Liver (tissue), 8 donors: ENCODE measurements at regions not wholly inside any gene's neighbourhood (a gene's known extent, or its start where the extent isn't known, plus 50 kb on each side); places are given as distances from the start of the nearest gene placed in this dataset.
"Not testable (repeated sequence)": the region's sequence is repeated elsewhere in the genome, so short reads cannot be mapped to it uniquely, and the experiment has no call there.

Experiments used
- DNase-seq: peaks from one replicate; pipeline ENCODE4 v3.0.0-alpha.2; 2017; ENCODE audit warnings: low spot score
- H3K27ac ChIP-seq, 2 donors: one replicate each; pipeline ENCODE4 v1.7.0; 2013; ENCODE audit warnings: inconsistent platforms in 2 of 2, low read length in 2 of 2, control low read depth in 1 of 2, low read depth in 1 of 2, mild to moderate bottlenecking in 1 of 2
- H3K27me3 ChIP-seq, 4 donors: one replicate each; pipeline versions ENCODE4 v1.6.1 to v1.7.0; 2013; ENCODE audit warnings: low read length in 3 of 4, inconsistent platforms in 1 of 4, mild to moderate bottlenecking in 1 of 4, moderate library complexity in 1 of 4; ENCODE audit not compliant: control insufficient read depth in 4 of 4, insufficient read depth in 4 of 4
- H3K36me3 ChIP-seq, 4 donors: one replicate each; pipeline versions ENCODE4 v1.6.1 to v1.7.0; 2013; ENCODE audit warnings: low read length in 3 of 4, mild to moderate bottlenecking in 3 of 4, low read depth in 1 of 4, moderate library complexity in 1 of 4; ENCODE audit not compliant: control insufficient read depth in 4 of 4, insufficient read depth in 3 of 4
- H3K4me1 ChIP-seq, 4 donors: one replicate each; pipeline versions ENCODE4 v1.6.1 to v1.7.0; 2013; ENCODE audit warnings: low read length in 3 of 4, mild to moderate bottlenecking in 3 of 4, moderate library complexity in 1 of 4; ENCODE audit not compliant: control insufficient read depth in 4 of 4, insufficient read depth in 4 of 4
- H3K4me3 ChIP-seq, 3 donors: one replicate each; pipeline versions ENCODE4 v1.6.1 to v1.7.0; 2013; ENCODE audit warnings: low read length in 3 of 3, control low read depth in 1 of 3, low read depth in 1 of 3, mild to moderate bottlenecking in 1 of 3
- H3K9ac ChIP-seq, 2 donors: one replicate each; pipeline ENCODE4 v1.7.0; 2013; ENCODE audit warnings: low read length in 2 of 2, mild to moderate bottlenecking in 2 of 2, moderate library complexity in 2 of 2, control low read depth in 1 of 2, low read depth in 1 of 2
- H3K9me3 ChIP-seq, 4 donors: one replicate each; pipeline versions ENCODE4 v1.6.1 to v1.7.0; 2013; ENCODE audit warnings: low read length in 3 of 4; ENCODE audit not compliant: control insufficient read depth in 4 of 4
- EGR1 ChIP-seq, 2 donors: IDR thresholded peaks; 2 replicates each; pipeline ENCODE4 v1.6.1; 2016 to 2018; ENCODE audit warnings: antibody characterized with exemption in 2 of 2, low read depth in 2 of 2
- FOXA1 ChIP-seq: IDR thresholded peaks from 2 replicates; pipeline ENCODE4 v1.6.1; 2016; ENCODE audit warnings: antibody characterized with exemption
- FOXA2 ChIP-seq: IDR thresholded peaks from 2 replicates; pipeline ENCODE4 v1.6.1; 2016; ENCODE audit warnings: antibody characterized with exemption
- HNF4A ChIP-seq, 2 donors: conservative IDR thresholded peaks; 2 replicates each; pipeline ENCODE4 v1.6.1; 2016; ENCODE audit warnings: antibody characterized with exemption in 2 of 2, mild to moderate bottlenecking in 2 of 2
- HNF4G ChIP-seq: IDR thresholded peaks from 2 replicates; pipeline ENCODE4 v1.6.1; 2016; ENCODE audit warnings: antibody characterized with exemption
- RAD21 ChIP-seq, 2 donors: IDR thresholded peaks; 2 replicates each; pipeline ENCODE4 v1.6.1; 2016; ENCODE audit warnings: antibody characterized with exemption in 2 of 2, mild to moderate bottlenecking in 2 of 2
- RXRA ChIP-seq, 2 donors: IDR thresholded peaks; 2 replicates each; pipeline ENCODE4 v1.6.1; 2017 to 2018; ENCODE audit warnings: antibody characterized with exemption in 2 of 2, mild to moderate bottlenecking in 1 of 2
- SP1 ChIP-seq: IDR thresholded peaks from 2 replicates; pipeline ENCODE4 v1.6.1; 2018; ENCODE audit warnings: antibody characterized with exemption, mild to moderate bottlenecking
- TAF1 ChIP-seq: conservative IDR thresholded peaks from 2 replicates; pipeline ENCODE4 v1.6.1; 2016; ENCODE audit warnings: antibody characterized with exemption, mild to moderate bottlenecking
- YY1 ChIP-seq: IDR thresholded peaks from 2 replicates; pipeline ENCODE4 v1.6.1; 2016; ENCODE audit warnings: antibody characterized with exemption, mild to moderate bottlenecking
- WGBS: extraction: QIAGEN DNeasy Blood & Tissue Kit; methylation state at CpG from one replicate; pipeline ENCODE4 v1.1.7; 2013; 5-methylcytosine and 5-hydroxymethylcytosine counted together
- TF ChIP-seq, protein P1 (sequence below): IDR thresholded peaks from 2 replicates; pipeline ENCODE4 v1.6.1; 2016; ENCODE audit warnings: antibody characterized with exemption
- TF ChIP-seq, protein P2 (sequence below): fragments of 150-350 bp; IDR thresholded peaks from 2 replicates; pipeline ENCODE4 v1.5.1; 2017; ENCODE audit warnings: improper control_type of control experiment, low read depth, low read length; ENCODE audit not compliant: missing input control
- TF ChIP-seq, protein P3 (sequence below): IDR thresholded peaks from 2 replicates; pipeline ENCODE4 v1.6.1; 2016; ENCODE audit warnings: antibody characterized with exemption
- donor health status: healthy.
- donor health status: healthy.
- donor health status: healthy.
- donor health status: healthy.
- donor health status: healthy.

DNA sequence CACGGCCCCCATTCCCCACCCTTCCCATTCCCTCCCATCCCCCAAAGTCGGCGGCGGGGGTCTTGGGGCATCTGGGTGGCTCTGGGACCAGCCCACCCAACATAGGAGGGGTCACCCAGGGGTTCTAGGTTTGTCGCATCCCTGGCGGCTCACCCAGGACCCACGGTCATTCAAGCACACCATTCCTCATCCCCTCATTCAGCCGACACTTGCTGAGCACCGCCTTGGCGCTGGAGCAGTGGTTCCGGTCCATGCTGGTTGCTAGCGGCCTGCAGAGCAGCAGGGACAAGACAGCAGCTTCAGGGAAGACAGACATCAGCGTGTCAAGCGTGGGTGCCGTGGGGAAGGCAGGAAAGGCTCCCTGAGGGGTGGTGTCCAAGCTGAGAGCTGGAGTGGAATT is 50.5 kb upstream of the OTOS start:
- Histone ChIP-seq H3K4me3 (no peak overlapping the region), H3K27ac (no peak overlapping the region), H3K4me1 (no peaks in the 10 kb centered on the region), H3K9ac (no peak overlapping the region), H3K9me3 (no peaks in the 10 kb centered on the region), H3K27me3 (peaks cover 0 to 11% (median 0%) of the 10 kb centered on the region in 4 donors), H3K36me3 (no peaks in the 10 kb centered on the region)
- TF ChIP-seq FOXA2 (no peak), HNF4G (no peak), SP1 (no peak), TAF1 (no peak), RXRA (IDR thresholded peaks at IDR 0.05) (no peak), FOXA1 (no peak), HNF4A (conservative IDR thresholded peaks at IDR 0.05) (no peak), EGR1 (IDR thresholded peaks at IDR 0.05; ENCODE audit: low read depth in 2 of 2) (no peak), YY1 (no peak)
- TF ChIP-seq, protein P1, sequence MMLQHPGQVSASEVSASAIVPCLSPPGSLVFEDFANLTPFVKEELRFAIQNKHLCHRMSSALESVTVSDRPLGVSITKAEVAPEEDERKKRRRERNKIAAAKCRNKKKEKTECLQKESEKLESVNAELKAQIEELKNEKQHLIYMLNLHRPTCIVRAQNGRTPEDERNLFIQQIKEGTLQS: no peak
- TF ChIP-seq, protein P2, sequence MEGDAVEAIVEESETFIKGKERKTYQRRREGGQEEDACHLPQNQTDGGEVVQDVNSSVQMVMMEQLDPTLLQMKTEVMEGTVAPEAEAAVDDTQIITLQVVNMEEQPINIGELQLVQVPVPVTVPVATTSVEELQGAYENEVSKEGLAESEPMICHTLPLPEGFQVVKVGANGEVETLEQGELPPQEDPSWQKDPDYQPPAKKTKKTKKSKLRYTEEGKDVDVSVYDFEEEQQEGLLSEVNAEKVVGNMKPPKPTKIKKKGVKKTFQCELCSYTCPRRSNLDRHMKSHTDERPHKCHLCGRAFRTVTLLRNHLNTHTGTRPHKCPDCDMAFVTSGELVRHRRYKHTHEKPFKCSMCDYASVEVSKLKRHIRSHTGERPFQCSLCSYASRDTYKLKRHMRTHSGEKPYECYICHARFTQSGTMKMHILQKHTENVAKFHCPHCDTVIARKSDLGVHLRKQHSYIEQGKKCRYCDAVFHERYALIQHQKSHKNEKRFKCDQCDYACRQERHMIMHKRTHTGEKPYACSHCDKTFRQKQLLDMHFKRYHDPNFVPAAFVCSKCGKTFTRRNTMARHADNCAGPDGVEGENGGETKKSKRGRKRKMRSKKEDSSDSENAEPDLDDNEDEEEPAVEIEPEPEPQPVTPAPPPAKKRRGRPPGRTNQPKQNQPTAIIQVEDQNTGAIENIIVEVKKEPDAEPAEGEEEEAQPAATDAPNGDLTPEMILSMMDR: no peak
- TF ChIP-seq, protein P3, sequence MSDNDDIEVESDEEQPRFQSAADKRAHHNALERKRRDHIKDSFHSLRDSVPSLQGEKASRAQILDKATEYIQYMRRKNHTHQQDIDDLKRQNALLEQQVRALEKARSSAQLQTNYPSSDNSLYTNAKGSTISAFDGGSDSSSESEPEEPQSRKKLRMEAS: no peak
- no peak for DNase-seq
- 88% methylated on average over 15 of the region's 15 CpGs for WGBS

DNA sequence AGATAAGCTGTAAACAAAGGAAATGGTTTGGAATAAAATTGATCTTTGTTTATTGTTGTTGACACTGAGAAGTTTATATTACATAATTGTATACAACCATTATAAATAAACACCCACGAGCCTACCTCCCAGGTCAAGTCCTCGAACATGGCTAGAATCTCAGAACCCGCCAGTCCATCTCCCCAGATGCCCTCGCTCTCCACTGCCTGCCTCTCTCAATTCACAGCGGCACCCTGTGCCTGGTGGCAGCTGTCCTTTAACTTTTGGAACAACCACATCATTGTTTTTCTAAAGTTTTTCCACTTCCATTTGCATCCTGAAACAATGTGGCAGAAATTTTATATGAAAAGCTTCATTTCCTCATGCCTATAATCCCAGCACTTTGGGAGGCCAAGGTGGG is 52.2 kb upstream of the OTOS start:
- no peak for DNase-seq
- Histone ChIP-seq H3K9me3 (no peaks in the 10 kb centered on the region), H3K9ac (no peak overlapping the region), H3K4me3 (no peak overlapping the region), H3K4me1 (no peaks in the 10 kb centered on the region), H3K36me3 (no peaks in the 10 kb centered on the region), H3K27me3 (peaks cover 0 to 11% (median 0%) of the 10 kb centered on the region in 4 donors), H3K27ac (no peak overlapping the region)
- WGBS: 72% methylated on average over 5 of the region's 5 CpGs
- TF ChIP-seq FOXA2 (no peak), YY1 (no peak), HNF4G (no peak), TAF1 (no peak), FOXA1 (no peak), RXRA (IDR thresholded peaks at IDR 0.05) (no peak), RAD21 (IDR thresholded peaks at IDR 0.05) (no peak), EGR1 (IDR thresholded peaks at IDR 0.05; ENCODE audit: low read depth in 2 of 2) (no peak)
- TF ChIP-seq, protein P1: no peak
- TF ChIP-seq, protein P2: no peak

DNA sequence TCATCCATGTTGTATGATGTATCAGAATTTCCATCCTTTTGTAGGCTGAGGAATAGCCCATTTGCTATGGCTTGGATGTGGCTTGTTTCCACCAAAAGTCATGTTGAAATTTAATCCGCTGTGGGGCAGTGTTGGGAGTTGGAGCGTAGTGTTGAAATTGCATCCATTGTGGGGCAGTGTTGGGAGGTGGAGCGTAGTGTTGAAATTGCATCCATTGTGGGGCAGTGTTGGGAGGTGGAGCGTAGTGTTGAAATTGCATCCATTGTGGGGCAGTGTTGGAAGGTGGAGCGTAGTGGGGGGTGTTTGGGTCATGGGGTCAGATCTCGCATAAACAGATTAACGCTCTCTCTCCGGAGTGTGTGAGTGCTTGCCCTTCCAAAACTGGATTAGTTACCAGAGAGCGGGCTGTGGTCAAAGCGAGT is 53.9 kb upstream of the OTOS start:
- not testable (repeated sequence) for H3K27ac ChIP-seq, H3K4me1 ChIP-seq, H3K36me3 ChIP-seq, H3K9me3 ChIP-seq, H3K27me3 ChIP-seq, H3K4me3 ChIP-seq, DNase-seq, H3K9ac ChIP-seq
- 38% methylated on average over 10 of the region's 10 CpGs for WGBS
- peak; percentile 67 for TF ChIP-seq RAD21 (IDR thresholded peaks at IDR 0.05)
- peak; percentile 54 for TF ChIP-seq YY1
